Fibroblast of pulmonary artery (primary cell): ENCODE measurements at regions not wholly inside any gene's neighbourhood (a gene's known extent, or its start where the extent isn't known, plus 50 kb on each side); places are given as distances from the start of the nearest gene placed in this dataset.

Experiments
- DNase-seq: peaks from one replicate; pipeline ENCODE4 v3.0.0-alpha.2; 2010; ENCODE audit warnings: low read depth
- H3K4me3 ChIP-seq: replicated peaks from 2 replicates; pipeline ENCODE4 v1.5.1; 2011; ENCODE audit warnings: low read depth, mild to moderate bottlenecking, control low read depth, low read length, moderate library complexity
- CTCF ChIP-seq: IDR thresholded peaks from 2 replicates; pipeline ENCODE4 v1.5.1; 2011; ENCODE audit warnings: mild to moderate bottlenecking, control low read depth, low read length, inconsistent platforms; ENCODE audit errors: missing control alignments

- no peak for TF ChIP-seq CTCF
- DNase-seq: no peak
- H3K4me3 ChIP-seq: no peak overlapping the region
Observed at GRCh38 chr12:34335819-34336262, 313.5 kb downstream of the ALG10 start.

- H3K4me3 ChIP-seq: no peak overlapping the region
- no peak for TF ChIP-seq CTCF
- no peak for DNase-seq
Observed at GRCh38 chr12:34336619-34337465, 314.5 kb downstream of the ALG10 start.

GRCh38 chr12:34338751-34339150, 316.5 kb downstream of the ALG10 start:
- no peak overlapping the region for H3K4me3 ChIP-seq
- no peak for DNase-seq
- no peak for TF ChIP-seq CTCF

- H3K4me3 ChIP-seq: no peak overlapping the region
- no peak for TF ChIP-seq CTCF
- no peak for DNase-seq
Observed at GRCh38 chr12:34339922-34340321, 317.6 kb downstream of the ALG10 start.

- TF ChIP-seq CTCF: no peak
- no peak overlapping the region for H3K4me3 ChIP-seq
- DNase-seq: no peak
Observed at GRCh38 chr12:34340534-34341361, 318.5 kb downstream of the ALG10 start.

- TF ChIP-seq CTCF: no peak
- no peak for DNase-seq
- H3K4me3 ChIP-seq: no peak overlapping the region
Observed at GRCh38 chr12:34341362-34341733, 319.1 kb downstream of the ALG10 start.
